PFSK-1 (cell line): ENCODE measurements at regions not wholly inside any gene's neighbourhood (a gene's known extent, or its start where the extent isn't known, plus 50 kb on each side); places are given as distances from the start of the nearest gene placed in this dataset.

Source experiments
- FOXP2 ChIP-seq: optimal IDR thresholded peaks from 2 replicates; pipeline ENCODE3; 2011; ENCODE audit warnings: borderline replicate concordance, control low read depth, inconsistent platforms; ENCODE audit not compliant: insufficient read depth; ENCODE audit errors: extremely low read length, extremely low read depth
- POLR2AphosphoS5 ChIP-seq: IDR thresholded peaks from 2 replicates; pipeline ENCODE4 v1.6.1; 2012; ENCODE audit warnings: low read depth, mild to moderate bottlenecking, control low read depth, low read length, moderate library complexity
- REST ChIP-seq, 2 experiments: IDR thresholded peaks; 2 replicates each; pipeline versions ENCODE4 v1.6.1 to v1.8.0; 2011 to 2012; ENCODE audit warnings: low read depth in 2 of 2, low read length in 2 of 2, control low read depth in 1 of 2, inconsistent platforms in 1 of 2, mild to moderate bottlenecking in 1 of 2, moderate library complexity in 1 of 2; ENCODE audit not compliant: insufficient read depth in 1 of 2
- SIN3A ChIP-seq: IDR thresholded peaks from 2 replicates; pipeline ENCODE4 v1.6.1; 2012; ENCODE audit warnings: mild to moderate bottlenecking, low read length, moderate library complexity, borderline replicate concordance; ENCODE audit not compliant: insufficient read depth
- TAF1 ChIP-seq: IDR thresholded peaks from 2 replicates; pipeline ENCODE4 v1.6.1; 2012; ENCODE audit warnings: low read length, control low read depth, borderline replicate concordance; ENCODE audit not compliant: insufficient read depth

GRCh38 chr1:68551459-68551858, 54.6 kb upstream of the DEPDC1 start:
- TF ChIP-seq SIN3A, result no peak
- no peak for TF ChIP-seq FOXP2
- TF ChIP-seq REST (IDR thresholded peaks at IDR 0.05; ENCODE audit: insufficient read depth in 1 of 2, low read depth in 2 of 2, low read length in 2 of 2), result no peak
- no peak for TF ChIP-seq TAF1

GRCh38 chr1:68558321-68559026, 61.6 kb upstream of the DEPDC1 start:
- TF ChIP-seq POLR2AphosphoS5 (no peak), SIN3A (no peak), FOXP2 (no peak), TAF1 (no peak), REST (IDR thresholded peaks at IDR 0.05; ENCODE audit: insufficient read depth in 1 of 2, low read depth in 2 of 2, low read length in 2 of 2) (no peak)

GRCh38 chr1:68565923-68566322, 69.0 kb upstream of the DEPDC1 start:
- TF ChIP-seq SIN3A (no peak), POLR2AphosphoS5 (no peak), FOXP2 (no peak), TAF1 (no peak)

GRCh38 chr1:68570871-68571270, 74.0 kb upstream of the DEPDC1 start:
- TF ChIP-seq REST (IDR thresholded peaks at IDR 0.05; ENCODE audit: insufficient read depth in 1 of 2, low read depth in 2 of 2, low read length in 2 of 2) (no peak), FOXP2 (no peak), POLR2AphosphoS5 (no peak), TAF1 (no peak), SIN3A (no peak)

- TF ChIP-seq FOXP2 (no peak), SIN3A (no peak), REST (IDR thresholded peaks at IDR 0.05; ENCODE audit: insufficient read depth in 1 of 2, low read depth in 2 of 2, low read length in 2 of 2) (no peak), POLR2AphosphoS5 (no peak), TAF1 (no peak)
These were observed 74.8 kb upstream of the DEPDC1 start for GRCh38 chr1:68571454-68572235.
